ENCODE measurements at regions not wholly inside any gene's neighbourhood (a gene's known extent, or its start where the extent isn't known, plus 50 kb on each side); places are given as distances from the start of the nearest gene placed in this dataset.

DNA sequence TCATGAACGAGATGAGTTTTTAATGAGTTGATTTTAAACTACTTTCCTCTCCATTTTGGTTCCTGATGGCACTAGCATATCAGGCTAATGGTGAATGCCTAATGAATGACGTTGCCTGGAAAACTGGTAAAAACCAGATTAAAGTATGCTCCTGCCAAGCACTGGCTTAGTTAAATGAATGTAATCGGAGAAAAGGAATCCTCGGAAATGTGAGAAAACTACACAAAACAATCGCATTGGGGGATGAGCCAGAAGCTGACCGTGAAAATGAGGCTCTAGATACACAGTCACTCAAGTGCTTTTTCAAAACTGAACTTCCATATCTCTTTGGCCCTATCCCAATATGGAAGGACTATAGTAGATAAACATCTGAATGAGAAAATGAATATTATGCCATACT is 153.8 kb upstream of the COL1A2 start:
- no peak overlapping the region for H3K4me3 ChIP-seq (ENCODE audit: insufficient read depth, low read depth, low read length)
- Mint-ChIP-seq H3K27me3 (ENCODE audit: low read depth, unreplicated experiment) (no peaks in the 10 kb centered on the region), H3K4me3 (ENCODE audit: unreplicated experiment) (no peak overlapping the region), H3K9me3 (ENCODE audit: unreplicated experiment) (no peaks in the 10 kb centered on the region), H3K36me3 (ENCODE audit: low read depth, unreplicated experiment) (no peaks in the 10 kb centered on the region), H3K4me1 (ENCODE audit: low read depth, unreplicated experiment) (no peaks in the 10 kb centered on the region), H3K27ac (ENCODE audit: unreplicated experiment) (no peak overlapping the region)
- no peaks in the 10 kb centered on the region for H3K4me1 ChIP-seq (ENCODE audit: insufficient read depth, low read length)
- H3K9me3 ChIP-seq (ENCODE audit: insufficient read depth, low read depth, low read length), result no peaks in the 10 kb centered on the region
- H3K79me2 ChIP-seq (ENCODE audit: insufficient read depth, low read length), result no peaks in the 10 kb centered on the region
- TF ChIP-seq EZH2 (IDR thresholded peaks at IDR 0.05; ENCODE audit: insufficient read depth, low read length), result no peak
- TF ChIP-seq, protein P1, sequence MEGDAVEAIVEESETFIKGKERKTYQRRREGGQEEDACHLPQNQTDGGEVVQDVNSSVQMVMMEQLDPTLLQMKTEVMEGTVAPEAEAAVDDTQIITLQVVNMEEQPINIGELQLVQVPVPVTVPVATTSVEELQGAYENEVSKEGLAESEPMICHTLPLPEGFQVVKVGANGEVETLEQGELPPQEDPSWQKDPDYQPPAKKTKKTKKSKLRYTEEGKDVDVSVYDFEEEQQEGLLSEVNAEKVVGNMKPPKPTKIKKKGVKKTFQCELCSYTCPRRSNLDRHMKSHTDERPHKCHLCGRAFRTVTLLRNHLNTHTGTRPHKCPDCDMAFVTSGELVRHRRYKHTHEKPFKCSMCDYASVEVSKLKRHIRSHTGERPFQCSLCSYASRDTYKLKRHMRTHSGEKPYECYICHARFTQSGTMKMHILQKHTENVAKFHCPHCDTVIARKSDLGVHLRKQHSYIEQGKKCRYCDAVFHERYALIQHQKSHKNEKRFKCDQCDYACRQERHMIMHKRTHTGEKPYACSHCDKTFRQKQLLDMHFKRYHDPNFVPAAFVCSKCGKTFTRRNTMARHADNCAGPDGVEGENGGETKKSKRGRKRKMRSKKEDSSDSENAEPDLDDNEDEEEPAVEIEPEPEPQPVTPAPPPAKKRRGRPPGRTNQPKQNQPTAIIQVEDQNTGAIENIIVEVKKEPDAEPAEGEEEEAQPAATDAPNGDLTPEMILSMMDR (IDR thresholded peaks at IDR 0.05; ENCODE audit: insufficient read depth, low read depth, low read length), result no peak
- FAIRE-seq, result peak; percentile 9
- no peak overlapping the region for H3K9ac ChIP-seq (ENCODE audit: low read length)
- H3K27me3 ChIP-seq (ENCODE audit: insufficient read depth, low read length), result no peaks in the 10 kb centered on the region
- DNase-seq (ENCODE audit: low read depth), result peak; percentile 30
- no peaks in the 10 kb centered on the region for H4K20me1 ChIP-seq (ENCODE audit: insufficient read depth, low read length)
- no peak overlapping the region for H3K4me2 ChIP-seq (ENCODE audit: low read length)
- no peak overlapping the region for H3K27ac ChIP-seq (ENCODE audit: low read depth, low read length)
- no peak overlapping the region for H2AFZ ChIP-seq (ENCODE audit: low read depth, low read length)
- H3K36me3 ChIP-seq (ENCODE audit: insufficient read depth, low read length), result no peaks in the 10 kb centered on the region

DNA sequence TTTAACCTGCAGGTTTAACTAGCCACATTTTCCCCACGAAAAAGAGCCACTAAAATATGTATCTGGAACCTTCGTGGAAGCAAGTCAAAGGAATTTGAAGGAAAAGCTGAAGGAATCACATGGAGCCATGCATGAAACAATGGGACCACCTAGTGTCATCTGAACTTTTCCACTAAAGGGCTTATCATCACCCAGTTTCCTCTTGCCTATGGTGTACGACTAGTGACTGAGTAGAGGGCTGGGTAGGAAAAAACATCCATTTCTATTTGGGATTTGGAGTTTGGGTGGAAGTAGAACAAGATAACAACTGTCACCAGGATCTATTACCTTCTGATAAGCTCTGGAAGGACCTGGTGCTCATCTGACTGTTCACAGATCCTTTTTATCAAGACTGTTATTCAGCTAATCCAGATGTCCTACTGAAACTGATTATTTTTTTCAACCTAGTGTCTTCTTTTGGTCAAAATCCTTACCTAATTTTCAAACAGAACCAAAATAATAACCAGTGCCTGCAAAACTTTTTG is 153.2 kb upstream of the COL1A2 start:
- no peaks in the 10 kb centered on the region for H3K4me1 ChIP-seq (ENCODE audit: insufficient read depth, low read length)
- H3K4me1 Mint-ChIP-seq (ENCODE audit: low read depth, unreplicated experiment), result no peaks in the 10 kb centered on the region
- no peaks in the 10 kb centered on the region for H3K27me3 Mint-ChIP-seq (ENCODE audit: low read depth, unreplicated experiment)
- no peaks in the 10 kb centered on the region for H3K9me3 Mint-ChIP-seq (ENCODE audit: unreplicated experiment)
- H3K9ac ChIP-seq (ENCODE audit: low read length), result no peak overlapping the region
- no peaks in the 10 kb centered on the region for H3K36me3 Mint-ChIP-seq (ENCODE audit: low read depth, unreplicated experiment)
- FAIRE-seq, result no peak
- no peak overlapping the region for H2AFZ ChIP-seq (ENCODE audit: low read depth, low read length)
- H3K4me2 ChIP-seq (ENCODE audit: low read length), result no peak overlapping the region
- H3K27ac ChIP-seq (ENCODE audit: low read depth, low read length), result no peak overlapping the region
- no peak overlapping the region for H3K4me3 ChIP-seq (ENCODE audit: insufficient read depth, low read depth, low read length)
- no peak for TF ChIP-seq EZH2 (IDR thresholded peaks at IDR 0.05; ENCODE audit: insufficient read depth, low read length)
- TF ChIP-seq, protein P1 (IDR thresholded peaks at IDR 0.05; ENCODE audit: insufficient read depth, low read depth, low read length), result no peak
- H3K4me3 Mint-ChIP-seq (ENCODE audit: unreplicated experiment), result no peak overlapping the region
- H3K27ac Mint-ChIP-seq (ENCODE audit: unreplicated experiment), result no peak overlapping the region
- H4K20me1 ChIP-seq (ENCODE audit: insufficient read depth, low read length), result no peaks in the 10 kb centered on the region
- H3K79me2 ChIP-seq (ENCODE audit: insufficient read depth, low read length), result no peaks in the 10 kb centered on the region
- H3K9me3 ChIP-seq (ENCODE audit: insufficient read depth, low read depth, low read length), result no peaks in the 10 kb centered on the region
- no peaks in the 10 kb centered on the region for H3K36me3 ChIP-seq (ENCODE audit: insufficient read depth, low read length)
- DNase-seq (ENCODE audit: low read depth), result no peak
- H3K27me3 ChIP-seq (ENCODE audit: insufficient read depth, low read length), result no peaks in the 10 kb centered on the region

DNA sequence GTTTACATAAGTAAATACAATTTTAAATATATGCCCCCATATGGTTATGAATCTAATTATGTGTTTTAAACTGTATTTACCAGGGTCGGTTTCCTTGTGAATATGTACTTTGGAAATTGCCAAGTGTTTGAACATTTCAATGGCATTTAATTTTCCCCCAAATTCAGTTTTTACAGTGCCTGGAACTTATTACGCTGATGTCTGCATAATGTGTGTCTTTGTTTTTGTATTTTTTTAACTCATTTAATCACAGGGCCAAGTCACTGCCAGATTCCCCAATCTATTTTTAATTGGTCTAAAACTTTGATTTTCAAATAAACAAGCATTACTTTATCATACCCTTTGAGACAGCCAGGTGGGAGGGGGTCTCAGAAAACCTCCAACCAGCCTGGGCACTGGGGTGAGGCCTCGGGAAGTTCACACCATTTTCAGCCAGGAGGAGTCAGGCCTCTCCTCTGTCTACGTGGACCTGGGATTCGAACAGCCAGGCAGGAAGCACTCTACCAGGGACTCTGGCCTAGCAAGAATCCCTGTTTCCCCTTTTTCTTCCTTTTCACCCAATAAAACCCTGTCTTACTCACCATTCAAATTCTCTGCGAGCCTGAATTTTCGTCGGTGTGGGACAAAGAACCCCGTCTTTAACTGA is 151.5 kb upstream of the COL1A2 start:
- Histone ChIP-seq H3K4me1 (ENCODE audit: insufficient read depth, low read length) (no peaks in the 10 kb centered on the region), H3K4me2 (ENCODE audit: low read length) (no peak overlapping the region), H3K9ac (ENCODE audit: low read length) (no peak overlapping the region), H3K9me3 (ENCODE audit: insufficient read depth, low read depth, low read length) (no peaks in the 10 kb centered on the region), H4K20me1 (ENCODE audit: insufficient read depth, low read length) (no peaks in the 10 kb centered on the region), H3K4me3 (ENCODE audit: insufficient read depth, low read depth, low read length) (no peak overlapping the region), H3K79me2 (ENCODE audit: insufficient read depth, low read length) (no peaks in the 10 kb centered on the region), H3K27ac (ENCODE audit: low read depth, low read length) (no peak overlapping the region), H3K27me3 (ENCODE audit: insufficient read depth, low read length) (no peaks in the 10 kb centered on the region), H3K36me3 (ENCODE audit: insufficient read depth, low read length) (no peaks in the 10 kb centered on the region), H2AFZ (ENCODE audit: low read depth, low read length) (no peak overlapping the region)
- no peak for DNase-seq (ENCODE audit: low read depth)
- Mint-ChIP-seq H3K36me3 (ENCODE audit: low read depth, unreplicated experiment) (no peaks in the 10 kb centered on the region), H3K4me1 (ENCODE audit: low read depth, unreplicated experiment) (peaks cover 4% of the 10 kb centered on the region), H3K27ac (ENCODE audit: unreplicated experiment) (no peak overlapping the region), H3K4me3 (ENCODE audit: unreplicated experiment) (no peak overlapping the region), H3K27me3 (ENCODE audit: low read depth, unreplicated experiment) (peaks cover 3% of the 10 kb centered on the region), H3K9me3 (ENCODE audit: unreplicated experiment) (no peaks in the 10 kb centered on the region)
- FAIRE-seq, result no peak
- no peak for TF ChIP-seq EZH2 (IDR thresholded peaks at IDR 0.05; ENCODE audit: insufficient read depth, low read length)
- TF ChIP-seq, protein P1 (IDR thresholded peaks at IDR 0.05; ENCODE audit: insufficient read depth, low read depth, low read length), result no peak

Measured in astrocyte (in vitro differentiated cells and primary cell).